ENCODE measurements at regions not wholly inside any gene's neighbourhood (a gene's known extent, or its start where the extent isn't known, plus 50 kb on each side); places are given as distances from the start of the nearest gene placed in this dataset.
"Not testable (repeated sequence)": the region's sequence is repeated elsewhere in the genome, so short reads cannot be mapped to it uniquely, and the experiment has no call there.

GRCh38 chr4:164345756-164346155, 408.2 kb upstream of the SMIM31 start:
- Histone ChIP-seq H3K4me1 (no peaks in the 10 kb centered on the region), H3K27ac (no peak overlapping the region), H3K27me3 (no peaks in the 10 kb centered on the region), H3K36me3 (no peaks in the 10 kb centered on the region), H3K9me3 (no peaks in the 10 kb centered on the region), H3K4me3 (no peak overlapping the region)
- intact Hi-C loops (cut with DNase I): no loop called here
- TF ChIP-seq CTCF (IDR thresholded peaks at IDR 0.05): no peak
- TF ChIP-seq POLR2A (IDR thresholded peaks at IDR 0.05): no peak
- DNase-seq: no peak

- Histone ChIP-seq H3K4me1 (no peaks in the 10 kb centered on the region), H3K27ac (no peak overlapping the region), H3K27me3 (no peaks in the 10 kb centered on the region), H3K4me3 (no peak overlapping the region), H3K36me3 (no peaks in the 10 kb centered on the region), H3K9me3 (no peaks in the 10 kb centered on the region)
- intact Hi-C loops (cut with DNase I): no loop called here
- no peak for TF ChIP-seq POLR2A (IDR thresholded peaks at IDR 0.05)
- TF ChIP-seq CTCF (IDR thresholded peaks at IDR 0.05): no peak
- no peak for DNase-seq
These were observed 403.9 kb upstream of the SMIM31 start for GRCh38 chr4:164350061-164350460.

DNA sequence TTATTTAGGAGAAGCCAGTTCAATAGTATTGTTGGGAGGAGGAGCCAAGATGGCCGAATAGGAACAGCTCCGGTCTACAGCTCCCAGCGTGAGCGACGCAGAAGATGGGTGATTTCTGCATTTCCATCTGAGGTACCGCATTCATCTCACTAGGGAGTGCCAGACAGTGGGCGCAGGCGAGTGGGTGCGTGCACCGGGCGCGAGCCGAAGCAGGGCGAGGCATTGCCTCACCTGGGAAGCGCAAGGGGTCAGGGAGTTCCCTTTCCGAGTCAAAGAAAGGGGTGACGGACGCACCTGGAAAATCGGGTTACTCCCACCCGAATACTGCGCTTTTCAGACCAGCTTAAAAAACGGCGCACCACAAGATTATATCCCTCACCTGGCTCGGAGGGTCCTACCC, 403.2 kb upstream of the SMIM31 start:
- H3K4me3 ChIP-seq; H3K27me3 ChIP-seq; H3K27ac ChIP-seq; DNase-seq; intact Hi-C loops (cut with DNase I); H3K9me3 ChIP-seq; H3K4me1 ChIP-seq; H3K36me3 ChIP-seq: not testable (repeated sequence)
- WGBS, 2 donors: 92 to 95% methylated on average over 11 to 12 of the region's 24 CpGs

GRCh38 chr4:164357957-164358356, 396.0 kb upstream of the SMIM31 start:
- WGBS, 2 donors: 14 to 16% methylated on average over 2 of the region's 2 CpGs
- no peaks in the 10 kb centered on the region for H3K36me3 ChIP-seq
- peaks cover 0 to 20% (median 0%) of the 10 kb centered on the region in 4 donors for H3K27me3 ChIP-seq
- no peak for DNase-seq
- no peak overlapping the region for H3K27ac ChIP-seq
- H3K9me3 ChIP-seq: no peaks in the 10 kb centered on the region
- no peaks in the 10 kb centered on the region for H3K4me1 ChIP-seq
- intact Hi-C loops (cut with DNase I): no loop called here
- no peak for TF ChIP-seq POLR2A (IDR thresholded peaks at IDR 0.05)
- no peak for TF ChIP-seq CTCF (IDR thresholded peaks at IDR 0.05)
- H3K4me3 ChIP-seq: no peak overlapping the region

GRCh38 chr4:164358400-164358799, 395.5 kb upstream of the SMIM31 start:
- TF ChIP-seq CTCF (IDR thresholded peaks at IDR 0.05) (no peak), POLR2A (IDR thresholded peaks at IDR 0.05) (no peak)
- DNase-seq: no peak
- Histone ChIP-seq H3K36me3 (no peaks in the 10 kb centered on the region), H3K9me3 (no peaks in the 10 kb centered on the region), H3K27ac (no peak overlapping the region), H3K4me3 (no peak overlapping the region), H3K4me1 (no peaks in the 10 kb centered on the region), H3K27me3 (peaks cover 0 to 20% (median 0%) of the 10 kb centered on the region in 4 donors)
- intact Hi-C loops (cut with DNase I): no loop called here
- 64 to 93% methylated on average over 1 of the region's 1 CpG for WGBS, 2 donors

DNA sequence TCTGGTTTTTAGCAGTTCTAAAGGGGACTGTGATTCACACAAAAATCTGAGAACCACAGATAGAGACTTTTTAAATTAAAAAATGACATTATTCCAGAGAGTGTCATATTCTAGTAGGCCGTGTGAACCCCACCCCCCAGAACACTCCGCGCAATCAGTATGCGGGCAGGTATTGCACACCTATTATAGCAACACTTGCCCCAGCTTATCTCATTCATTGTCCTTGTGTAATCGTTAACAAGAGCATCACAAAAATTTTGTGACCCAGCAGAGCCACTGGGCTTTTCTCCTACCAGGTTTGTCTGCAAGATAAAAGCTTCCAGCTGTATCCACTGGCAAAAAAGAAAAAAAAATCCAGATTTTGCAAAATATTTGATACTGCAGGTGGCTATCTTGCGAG, 394.1 kb upstream of the SMIM31 start:
- Histone ChIP-seq H3K9me3 (no peaks in the 10 kb centered on the region), H3K27me3 (peaks cover 0 to 20% (median 0%) of the 10 kb centered on the region in 4 donors), H3K36me3 (no peaks in the 10 kb centered on the region), H3K27ac (no peak overlapping the region), H3K4me1 (no peaks in the 10 kb centered on the region), H3K4me3 (no peak overlapping the region)
- DNase-seq: no peak
- intact Hi-C loops (cut with DNase I): no loop called here
- TF ChIP-seq CTCF (IDR thresholded peaks at IDR 0.05) (no peak), POLR2A (IDR thresholded peaks at IDR 0.05) (no peak)
- WGBS, 2 donors: 78 to 87% methylated on average over 5 to 6 of the region's 6 CpGs
